IPS-18c (cell line): ENCODE measurements at regions not wholly inside any gene's neighbourhood (a gene's known extent, or its start where the extent isn't known, plus 50 kb on each side); places are given as distances from the start of the nearest gene placed in this dataset.

ENCODE experiments used
- H3K4me3 ChIP-seq: 2 replicates; pipeline ENCODE4 v1.7.0; 2013; ENCODE audit warnings: low read depth, mild to moderate bottlenecking, low read length, moderate library complexity; ENCODE audit not compliant: insufficient read depth
- H3K9me3 ChIP-seq: one replicate; pipeline ENCODE4 v1.6.1; 2013; ENCODE audit warnings: mild to moderate bottlenecking, low read length, moderate library complexity; ENCODE audit not compliant: control insufficient read depth, insufficient read depth

- Histone ChIP-seq H3K9me3 (peaks cover 4% of the 10 kb centered on the region), H3K4me3 (no peak overlapping the region)
These were observed 134.9 kb downstream of the WSCD1 start for GRCh38 chr17:6205033-6205432.

- Histone ChIP-seq H3K4me3 (no peak overlapping the region), H3K9me3 (peaks cover 7% of the 10 kb centered on the region)
These were observed 134.1 kb downstream of the WSCD1 start for GRCh38 chr17:6204203-6204722.

GRCh38 chr17:6196355-6196754 lies 126.2 kb downstream of the WSCD1 start:
- Histone ChIP-seq H3K9me3 (peaks cover 10% of the 10 kb centered on the region), H3K4me3 (no peak overlapping the region)

- H3K9me3 ChIP-seq: peaks cover 7% of the 10 kb centered on the region
- no peak overlapping the region for H3K4me3 ChIP-seq
These were observed 124.9 kb downstream of the WSCD1 start for GRCh38 chr17:6195123-6195522.

- H3K4me3 ChIP-seq: no peak overlapping the region
- peaks cover 3% of the 10 kb centered on the region for H3K9me3 ChIP-seq
These were observed 121.5 kb downstream of the WSCD1 start for GRCh38 chr17:6191405-6192324.

- Histone ChIP-seq H3K4me3 (no peak overlapping the region), H3K9me3 (no peaks in the 10 kb centered on the region)
These were observed 117.7 kb downstream of the WSCD1 start for GRCh38 chr17:6187836-6188235.

- Histone ChIP-seq H3K9me3 (no peaks in the 10 kb centered on the region), H3K4me3 (no peak overlapping the region)
These were observed 116.8 kb downstream of the WSCD1 start for GRCh38 chr17:6186998-6187397.

- Histone ChIP-seq H3K9me3 (no peaks in the 10 kb centered on the region), H3K4me3 (no peak overlapping the region)
These were observed 114.3 kb downstream of the WSCD1 start for GRCh38 chr17:6184508-6184907.

GRCh38 chr17:6179017-6179416 lies 108.8 kb downstream of the WSCD1 start:
- H3K9me3 ChIP-seq: no peaks in the 10 kb centered on the region
- no peak overlapping the region for H3K4me3 ChIP-seq

GRCh38 chr17:6177941-6178694 lies 107.9 kb downstream of the WSCD1 start:
- Histone ChIP-seq H3K4me3 (no peak overlapping the region), H3K9me3 (no peaks in the 10 kb centered on the region)
